Esophagus squamous epithelium (tissue), 5 donors: ENCODE measurements at regions not wholly inside any gene's neighbourhood (a gene's known extent, or its start where the extent isn't known, plus 50 kb on each side); places are given as distances from the start of the nearest gene placed in this dataset.

ENCODE experiments used
- DNase-seq: peaks from one replicate; lab custom pipeline; 2025; lab: John Stamatoyannopoulos, UW
- H3K27ac ChIP-seq, 4 donors: fragments of 200-600 bp; sonication (generic); one replicate each; pipeline ENCODE4 v1.5.1; 2016 to 2019; ENCODE audit warnings: mild to moderate bottlenecking in 1 of 4
- H3K27me3 ChIP-seq, 4 donors: fragments of 200-600 bp; sonication (generic); 1 replicate in 3 of 4; 2 replicates in 1 of 4; pipeline versions ENCODE4 v1.5.1 to v1.6.0; 2017 to 2021; ENCODE audit warnings: antibody characterized with exemption in 1 of 4
- H3K36me3 ChIP-seq, 3 donors: fragments of 200-600 bp; sonication (generic); one replicate each; pipeline ENCODE4 v1.5.1; 2016 to 2019
- H3K4me1 ChIP-seq, 3 donors: fragments of 200-600 bp; sonication (generic); one replicate each; pipeline ENCODE4 v1.5.1; 2017 to 2019
- H3K4me3 ChIP-seq, 4 donors: fragments of 200-600 bp; sonication (generic); 1 replicate in 3 of 4; 2 replicates in 1 of 4; pipeline ENCODE4 v1.5.1; 2016 to 2019; ENCODE audit warnings: mild to moderate bottlenecking in 2 of 4, moderate library complexity in 1 of 4
- H3K9me3 ChIP-seq, 3 donors: fragments of 200-600 bp; sonication (generic); one replicate each; pipeline ENCODE4 v1.5.1; 2016 to 2019
- CTCF ChIP-seq, 6 experiments: fragments of 450-650 bp in 4 of 6; fragments of 200-600 bp in 2 of 6; sonication (generic) in 2 of 6; IDR thresholded peaks; one replicate each; pipeline ENCODE4 v1.5.1; 2016 to 2019; ENCODE audit warnings: antibody characterized with exemption in 6 of 6, mild to moderate bottlenecking in 4 of 6, moderate library complexity in 4 of 6
- POLR2A ChIP-seq, 4 donors: fragments of 450-650 bp; IDR thresholded peaks; one replicate each; pipeline ENCODE4 v1.6.1; 2017; ENCODE audit warnings: antibody characterized with exemption in 4 of 4, mild to moderate bottlenecking in 4 of 4, moderate library complexity in 3 of 4
- WGBS, 2 donors: methylation state at CpG; one replicate each; pipeline ENCODE4 v1.1.5; 2018; 5-methylcytosine and 5-hydroxymethylcytosine counted together
- intact Hi-C: fragments of 100-400 bp; cut with DNase I; formaldehyde crosslinking; loops from one replicate; pipeline ENCODE4 v1.15.0; 2022
- donor health status: DM: yes; HTN: yes; CAD: no.

- Histone ChIP-seq H3K27me3 (no peaks in the 10 kb centered on the region), H3K4me1 (no peaks in the 10 kb centered on the region), H3K4me3 (no peak overlapping the region), H3K9me3 (no peaks in the 10 kb centered on the region), H3K36me3 (no peaks in the 10 kb centered on the region), H3K27ac (no peak overlapping the region)
- DNase-seq = no peak
- intact Hi-C loops = no loop called here
- no peak for TF ChIP-seq CTCF (IDR thresholded peaks at IDR 0.05)
Measured at GRCh38 chr1:191629836-191630235, 528.4 kb upstream of the RGS18 start.

- no peak overlapping the region for H3K4me3 ChIP-seq
- intact Hi-C loops = no loop called here
- H3K27ac ChIP-seq = no peak overlapping the region
- H3K36me3 ChIP-seq = no peaks in the 10 kb centered on the region
- no peaks in the 10 kb centered on the region for H3K9me3 ChIP-seq
- TF ChIP-seq CTCF (IDR thresholded peaks at IDR 0.05) (no peak), POLR2A (IDR thresholded peaks at IDR 0.05) (no peak)
- WGBS, 2 donors = 69 to 70% methylated on average over 3 of the region's 3 CpGs
- DNase-seq = no peak
- no peaks in the 10 kb centered on the region for H3K27me3 ChIP-seq
- no peaks in the 10 kb centered on the region for H3K4me1 ChIP-seq
Measured at GRCh38 chr1:191634801-191635508, 523.3 kb upstream of the RGS18 start.

- Histone ChIP-seq H3K4me1 (no peaks in the 10 kb centered on the region), H3K27me3 (no peaks in the 10 kb centered on the region), H3K27ac (no peak overlapping the region), H3K4me3 (no peak overlapping the region), H3K9me3 (no peaks in the 10 kb centered on the region), H3K36me3 (no peaks in the 10 kb centered on the region)
- TF ChIP-seq CTCF (IDR thresholded peaks at IDR 0.05) (no peak), POLR2A (IDR thresholded peaks at IDR 0.05) (no peak)
- intact Hi-C loops = no loop called here
- no peak for DNase-seq
Measured at GRCh38 chr1:191636345-191636744, 521.9 kb upstream of the RGS18 start.

GRCh38 chr1:191641420-191642260 lies 516.6 kb upstream of the RGS18 start:
- Histone ChIP-seq H3K27ac (no peak overlapping the region), H3K36me3 (no peaks in the 10 kb centered on the region), H3K4me1 (no peaks in the 10 kb centered on the region), H3K9me3 (no peaks in the 10 kb centered on the region), H3K27me3 (no peaks in the 10 kb centered on the region), H3K4me3 (no peak overlapping the region)
- no peak for TF ChIP-seq CTCF (IDR thresholded peaks at IDR 0.05)
- no peak for TF ChIP-seq POLR2A (IDR thresholded peaks at IDR 0.05)
- 55 to 56% methylated on average over 9 of the region's 9 CpGs for WGBS, 2 donors
- DNase-seq = no peak
- intact Hi-C loops = no loop called here

GRCh38 chr1:191643060-191643459 lies 515.2 kb upstream of the RGS18 start:
- Histone ChIP-seq H3K27me3 (no peaks in the 10 kb centered on the region), H3K9me3 (no peaks in the 10 kb centered on the region), H3K4me3 (no peak overlapping the region), H3K4me1 (no peaks in the 10 kb centered on the region), H3K27ac (no peak overlapping the region), H3K36me3 (no peaks in the 10 kb centered on the region)
- no peak for TF ChIP-seq CTCF (IDR thresholded peaks at IDR 0.05)
- no peak for TF ChIP-seq POLR2A (IDR thresholded peaks at IDR 0.05)
- WGBS, 2 donors = 17 to 51% methylated on average over 1 of the region's 1 CpG
- no peak for DNase-seq
- intact Hi-C loops = no loop called here
